ENCODE measurements at regions not wholly inside any gene's neighbourhood (a gene's known extent, or its start where the extent isn't known, plus 50 kb on each side); places are given as distances from the start of the nearest gene placed in this dataset.

DNA sequence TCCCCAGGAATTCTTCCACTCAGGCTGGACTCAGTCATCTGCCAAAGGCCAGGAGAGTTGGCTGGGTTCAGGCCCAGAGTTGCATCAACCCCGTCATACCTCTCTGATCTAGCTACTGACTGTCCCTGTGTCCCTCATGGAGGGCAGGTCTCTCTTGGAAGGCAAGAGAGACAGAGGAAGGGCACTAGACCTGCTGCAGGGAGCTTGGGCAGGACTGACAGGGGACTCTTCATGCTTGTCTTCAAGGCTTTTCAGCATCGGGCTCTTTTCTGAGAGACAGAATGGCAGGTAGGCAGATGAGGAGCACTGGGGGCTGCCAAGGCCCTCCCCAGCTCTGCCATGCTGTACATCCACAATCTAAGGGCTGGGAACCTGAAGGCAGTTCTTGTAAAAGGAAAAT is 140.1 kb upstream of the MRPS22 start:
- BruUV-seq (replicated peaks): no TSS peak
- Histone ChIP-seq H3K9me2 (ENCODE audit: insufficient read depth, low read length) (no peaks in the 10 kb centered on the region), H3K79me2 (ENCODE audit: insufficient read depth, low read depth, low read length) (no peaks in the 10 kb centered on the region), H3K27ac (ENCODE audit: low read depth, low read length, poor library complexity, severe bottlenecking) (no peak overlapping the region), H3K9me3 (ENCODE audit: low read length) (no peaks in the 10 kb centered on the region), H3K36me3 (ENCODE audit: insufficient read depth, low read length) (no peaks in the 10 kb centered on the region), H4K20me1 (ENCODE audit: insufficient read depth, low read length) (no peaks in the 10 kb centered on the region), H3K4me3 (ENCODE audit: low read depth, low read length, poor library complexity, severe bottlenecking) (no peak overlapping the region), H3K4me1 (ENCODE audit: insufficient read depth, low read length, poor library complexity, severe bottlenecking) (no peaks in the 10 kb centered on the region), H2AFZ (ENCODE audit: low read length) (no peak overlapping the region), H3K4me2 (ENCODE audit: low read length) (no peak overlapping the region)
- POLR2A ChIA-PET: no interaction called here
- DNase-seq (ENCODE audit: low spot score): no peak
- CTCF ChIA-PET (ENCODE audit: unreplicated experiment): no interaction called here
- intact Hi-C loops (cut with micrococcal nuclease; ENCODE audit: unreplicated experiment): no loop called here
- no peak for TF ChIP-seq EZH2phosphoT487 (IDR thresholded peaks at IDR 0.05; ENCODE audit: borderline replicate concordance, low read depth, low read length)
- no peak for TF ChIP-seq CTCF (conservative IDR thresholded peaks at IDR 0.05; ENCODE audit: low read length)

- DNase-seq (ENCODE audit: low spot score): no peak
- no peak overlapping the region for H3K27ac ChIP-seq (ENCODE audit: low read depth, low read length, poor library complexity, severe bottlenecking)
- H3K4me2 ChIP-seq (ENCODE audit: low read length): no peak overlapping the region
- H3K36me3 ChIP-seq (ENCODE audit: insufficient read depth, low read length): no peaks in the 10 kb centered on the region
- POLR2A ChIA-PET: interaction anchor here (0.7 kb wide), 1 partner anchor 40 kb away, joined by 3 read pairs; no protein-coding TSS in a partner anchor
- no peak overlapping the region for H3K4me3 ChIP-seq (ENCODE audit: low read depth, low read length, poor library complexity, severe bottlenecking)
- H3K79me2 ChIP-seq (ENCODE audit: insufficient read depth, low read depth, low read length): no peaks in the 10 kb centered on the region
- H3K9me2 ChIP-seq (ENCODE audit: insufficient read depth, low read length): no peaks in the 10 kb centered on the region
- intact Hi-C loops (cut with micrococcal nuclease; ENCODE audit: unreplicated experiment): no loop called here
- no peaks in the 10 kb centered on the region for H3K4me1 ChIP-seq (ENCODE audit: insufficient read depth, low read length, poor library complexity, severe bottlenecking)
- H4K20me1 ChIP-seq (ENCODE audit: insufficient read depth, low read length): no peaks in the 10 kb centered on the region
- H2AFZ ChIP-seq (ENCODE audit: low read length): no peak overlapping the region
- no TSS peak for BruUV-seq (replicated peaks)
- TF ChIP-seq EZH2phosphoT487 (IDR thresholded peaks at IDR 0.05; ENCODE audit: borderline replicate concordance, low read depth, low read length): no peak
- TF ChIP-seq CTCF (conservative IDR thresholded peaks at IDR 0.05; ENCODE audit: low read length): no peak
- CTCF ChIA-PET (ENCODE audit: unreplicated experiment): no interaction called here
- no peaks in the 10 kb centered on the region for H3K9me3 ChIP-seq (ENCODE audit: low read length)
Measured at GRCh38 chr3:139204728-139205127, 139.1 kb upstream of the MRPS22 start.

- no peak overlapping the region for H3K4me2 ChIP-seq (ENCODE audit: low read length)
- intact Hi-C loops (cut with micrococcal nuclease; ENCODE audit: unreplicated experiment): no loop called here
- no peak overlapping the region for H3K27ac ChIP-seq (ENCODE audit: low read depth, low read length, poor library complexity, severe bottlenecking)
- ChIA-PET CTCF (ENCODE audit: unreplicated experiment) (no interaction called here), POLR2A (no interaction called here)
- H3K4me1 ChIP-seq (ENCODE audit: insufficient read depth, low read length, poor library complexity, severe bottlenecking): no peaks in the 10 kb centered on the region
- H3K79me2 ChIP-seq (ENCODE audit: insufficient read depth, low read depth, low read length): no peaks in the 10 kb centered on the region
- TF ChIP-seq EZH2phosphoT487 (IDR thresholded peaks at IDR 0.05; ENCODE audit: borderline replicate concordance, low read depth, low read length): no peak
- TF ChIP-seq CTCF (conservative IDR thresholded peaks at IDR 0.05; ENCODE audit: low read length): no peak
- H3K36me3 ChIP-seq (ENCODE audit: insufficient read depth, low read length): no peaks in the 10 kb centered on the region
- no TSS peak for BruUV-seq (replicated peaks)
- H4K20me1 ChIP-seq (ENCODE audit: insufficient read depth, low read length): no peaks in the 10 kb centered on the region
- DNase-seq (ENCODE audit: low spot score): no peak
- H2AFZ ChIP-seq (ENCODE audit: low read length): no peak overlapping the region
- H3K9me3 ChIP-seq (ENCODE audit: low read length): peaks cover 9% of the 10 kb centered on the region
- H3K9me2 ChIP-seq (ENCODE audit: insufficient read depth, low read length): no peaks in the 10 kb centered on the region
- no peak overlapping the region for H3K4me3 ChIP-seq (ENCODE audit: low read depth, low read length, poor library complexity, severe bottlenecking)
Measured at GRCh38 chr3:139213936-139214335, 129.9 kb upstream of the MRPS22 start.
